ENCODE measurements at regions not wholly inside any gene's neighbourhood (a gene's known extent, or its start where the extent isn't known, plus 50 kb on each side); places are given as distances from the start of the nearest gene placed in this dataset.

DNA sequence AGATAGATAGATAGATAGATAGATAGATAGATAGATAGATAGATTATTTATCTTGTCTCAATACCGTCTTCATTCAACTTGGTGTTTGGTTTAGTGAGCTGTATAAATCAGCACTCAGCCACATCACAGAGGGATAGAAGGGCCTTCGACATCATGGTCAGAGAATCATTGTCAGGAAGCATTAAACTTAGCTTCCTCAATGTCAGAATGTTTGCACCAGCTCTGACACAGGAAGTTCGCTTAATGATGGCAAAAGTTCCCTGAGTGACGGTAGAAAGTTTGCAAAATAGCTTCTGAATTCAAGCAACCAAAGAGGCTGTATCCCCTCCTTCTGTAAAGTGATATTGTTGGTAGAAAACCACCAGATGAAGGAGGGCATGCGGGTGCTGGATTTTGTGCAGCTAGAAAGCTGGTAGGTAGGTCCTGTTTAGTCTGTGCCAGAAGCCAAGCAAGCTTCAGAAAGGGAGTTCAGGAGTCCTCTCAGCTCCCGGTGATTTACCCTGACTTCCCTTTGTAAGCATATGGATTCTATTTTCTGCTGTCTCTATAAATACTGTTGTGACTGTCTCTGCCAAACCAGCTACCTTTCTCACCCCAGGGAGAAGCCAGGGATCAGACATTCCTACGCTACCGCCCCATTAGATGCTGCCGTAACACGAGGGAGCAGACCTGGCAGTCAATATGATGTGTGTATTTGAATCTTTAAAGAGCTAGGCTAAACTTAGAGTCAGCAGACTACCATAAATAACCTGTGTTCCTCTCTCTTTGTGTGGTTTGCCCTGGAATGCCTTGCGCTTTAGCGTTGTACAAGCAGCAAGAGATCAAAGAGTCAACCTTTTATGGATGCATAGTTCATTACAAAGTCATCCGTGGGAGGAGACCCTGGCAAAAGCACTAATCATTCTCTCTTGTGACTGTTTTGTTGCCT is 200.5 kb upstream of the KIAA1217 start:
- no peak for TF ChIP-seq EP300 (IDR thresholded peaks at IDR 0.05)
- TF ChIP-seq, protein P1, sequence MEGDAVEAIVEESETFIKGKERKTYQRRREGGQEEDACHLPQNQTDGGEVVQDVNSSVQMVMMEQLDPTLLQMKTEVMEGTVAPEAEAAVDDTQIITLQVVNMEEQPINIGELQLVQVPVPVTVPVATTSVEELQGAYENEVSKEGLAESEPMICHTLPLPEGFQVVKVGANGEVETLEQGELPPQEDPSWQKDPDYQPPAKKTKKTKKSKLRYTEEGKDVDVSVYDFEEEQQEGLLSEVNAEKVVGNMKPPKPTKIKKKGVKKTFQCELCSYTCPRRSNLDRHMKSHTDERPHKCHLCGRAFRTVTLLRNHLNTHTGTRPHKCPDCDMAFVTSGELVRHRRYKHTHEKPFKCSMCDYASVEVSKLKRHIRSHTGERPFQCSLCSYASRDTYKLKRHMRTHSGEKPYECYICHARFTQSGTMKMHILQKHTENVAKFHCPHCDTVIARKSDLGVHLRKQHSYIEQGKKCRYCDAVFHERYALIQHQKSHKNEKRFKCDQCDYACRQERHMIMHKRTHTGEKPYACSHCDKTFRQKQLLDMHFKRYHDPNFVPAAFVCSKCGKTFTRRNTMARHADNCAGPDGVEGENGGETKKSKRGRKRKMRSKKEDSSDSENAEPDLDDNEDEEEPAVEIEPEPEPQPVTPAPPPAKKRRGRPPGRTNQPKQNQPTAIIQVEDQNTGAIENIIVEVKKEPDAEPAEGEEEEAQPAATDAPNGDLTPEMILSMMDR (IDR thresholded peaks at IDR 0.05) = no peak
- no peak for TF ChIP-seq POLR2A (IDR thresholded peaks at IDR 0.05)
- TF ChIP-seq POLR2AphosphoS5 (IDR thresholded peaks at IDR 0.05) = no peak

Data from sigmoid colon (tissue), 4 donors.